K562 (cell line): ENCODE measurements at regions not wholly inside any gene's neighbourhood (a gene's known extent, or its start where the extent isn't known, plus 50 kb on each side); places are given as distances from the start of the nearest gene placed in this dataset.

Experiments used
- ATAC-seq: fragments of 200-7000 bp; cut with Tn5 transposase; 3 replicates; pipeline ENCODE4 v1.9.1; 2020; ENCODE audit warnings: moderate library complexity
- BruUV-seq: library from RNA; stranded (reverse); fragments of 400-500 nt; replicated peaks from 2 replicates; lab custom pipeline; 2021; lab: Mats Ljungman, UMichigan
- CTCF ChIA-PET: fragments of 300-600 bp; formaldehyde crosslinking; extraction: SDS; loops from one replicate; lab custom pipeline; 2021; ENCODE audit warnings: low intra/inter-chr PET ratio; lab: Yijun Ruan, JAX
- POLR2A ChIA-PET: fragments of 300-600, 350-650 bp; sonication (Branson Sonifier 250); formaldehyde crosslinking; extraction: SDS; loops from one replicate; lab custom pipeline; 2021; ENCODE audit warnings: antibody characterized with exemption, inconsistent platforms; lab: Yijun Ruan, JAX
- DNase-seq, 4 experiments: peaks; one replicate each; pipeline versions ENCODE4 v3.0.0 to v3.0.0-alpha.2; 2011 to 2018; ENCODE audit warnings: low spot score in 3 of 4, mixed read lengths in 3 of 4; ENCODE audit errors: extremely low read depth in 1 of 4
- FAIRE-seq: peaks from 2 replicates; lab custom pipeline; 2011; peaks lifted over from hg19 to GRCh38; lab: Jason Lieb, UNC
- H2AFZ ChIP-seq: 2 replicates; pipeline ENCODE4 v1.6.0; 2011; ENCODE audit warnings: low read depth, low read length, control low read depth, inconsistent platforms
- H3K27ac ChIP-seq: fragments of 200-600 bp; 3 replicates; pipeline ENCODE4 v1.8.0; 2011; ENCODE audit warnings: low read depth, mild to moderate bottlenecking, control low read depth, inconsistent platforms, low read length, moderate library complexity, mixed read lengths; ENCODE audit errors: extremely low read depth
- H3K27me3 ChIP-seq, 2 experiments: fragments of 300-600 bp in 1 of 2; 2 replicates in 1 of 2; 3 replicates in 1 of 2; pipeline versions ENCODE4 v1.6.0 to v1.8.0; 2011; ENCODE audit warnings: inconsistent platforms in 2 of 2, low read length in 2 of 2, mild to moderate bottlenecking in 1 of 2, mixed read lengths in 1 of 2, moderate library complexity in 1 of 2; ENCODE audit not compliant: control insufficient read depth in 2 of 2, insufficient read depth in 2 of 2
- H3K36me3 ChIP-seq: fragments of 300-600 bp; 3 replicates; pipeline ENCODE4 v1.8.0; 2011; ENCODE audit warnings: mild to moderate bottlenecking, low read length, inconsistent platforms; ENCODE audit not compliant: control insufficient read depth, insufficient read depth
- H3K4me1 ChIP-seq, 2 experiments: fragments of 200-600 bp in 1 of 2; replicated peaks in 1 of 2; 2 replicates in 1 of 2; 3 replicates in 1 of 2; pipeline versions ENCODE4 v1.5.1 to v1.8.0; 2011; ENCODE audit warnings: inconsistent platforms in 2 of 2, low read length in 2 of 2, mild to moderate bottlenecking in 1 of 2, mixed read lengths in 1 of 2, moderate library complexity in 1 of 2; ENCODE audit not compliant: control insufficient read depth in 2 of 2, insufficient read depth in 2 of 2
- H3K4me2 ChIP-seq: 2 replicates; pipeline ENCODE4 v1.6.1; 2011; ENCODE audit warnings: low read length, control low read depth, inconsistent platforms, mixed read lengths; ENCODE audit not compliant: insufficient read depth
- H3K4me3 ChIP-seq: fragments of 200-600 bp; sonication (generic), shearing (Covaris generic); 2 replicates; pipeline ENCODE4 v1.5.1; 2016; ENCODE audit warnings: control low read depth, inconsistent platforms
- H3K79me2 ChIP-seq: fragments of 200-600 bp; 3 replicates; pipeline ENCODE4 v1.8.0; 2011; ENCODE audit warnings: low read length, inconsistent platforms; ENCODE audit not compliant: control insufficient read depth, insufficient read depth
- H3K9ac ChIP-seq, 2 experiments: 2 replicates each; pipeline versions ENCODE4 v1.6.0 to v1.6.1; 2011; ENCODE audit warnings: low read depth in 2 of 2, low read length in 2 of 2, control low read depth in 1 of 2, inconsistent platforms in 1 of 2, mild to moderate bottlenecking in 1 of 2, mixed read lengths in 1 of 2; ENCODE audit not compliant: insufficient read depth in 1 of 2
- H3K9me1 ChIP-seq: one replicate; pipeline ENCODE4 v1.6.0; 2011; ENCODE audit warnings: inconsistent platforms, mild to moderate bottlenecking, low read length, moderate library complexity; ENCODE audit not compliant: control insufficient read depth, insufficient read depth
- H3K9me3 ChIP-seq: replicated peaks from 2 replicates; pipeline ENCODE4 v1.5.1; 2011; ENCODE audit warnings: low read depth, low read length, inconsistent platforms; ENCODE audit not compliant: control insufficient read depth, insufficient read depth
- H4K20me1 ChIP-seq: replicated peaks from 2 replicates; pipeline ENCODE4 v1.6.1; 2011; ENCODE audit warnings: low read length, inconsistent platforms, mixed read lengths; ENCODE audit not compliant: control insufficient read depth, insufficient read depth
- ARID3A ChIP-seq: IDR thresholded peaks from 2 replicates; pipeline ENCODE4 v1.6.1; 2012; ENCODE audit warnings: low read depth, low read length, improper control_type of control experiment, borderline replicate concordance
- ATF1 ChIP-seq, 2 experiments: fragments of 450-650 bp in 1 of 2; IDR thresholded peaks; 2 replicates each; pipeline ENCODE4 v1.6.1; 2016; ENCODE audit warnings: missing compliant biosample characterization in 1 of 2, missing genetic modification characterization in 1 of 2
- BRD4 ChIP-seq: fragments of 200-600 bp; sonication (generic); IDR thresholded peaks from 2 replicates; pipeline ENCODE4 v1.6.1; 2017; ENCODE audit warnings: inconsistent platforms
- CBFA2T3 ChIP-seq: fragments of 450-650 bp; IDR thresholded peaks from 2 replicates; pipeline ENCODE4 v1.6.1; 2017
- CBX8 ChIP-seq: fragments of 200-600 bp; sonication (generic); IDR thresholded peaks from 2 replicates; pipeline ENCODE4 v1.6.1; 2012; ENCODE audit warnings: borderline replicate concordance, mixed run types, low read depth, mild to moderate bottlenecking, moderate library complexity, mixed read lengths, low read length, control low read depth, inconsistent platforms; ENCODE audit not compliant: poor library complexity, severe bottlenecking; ENCODE audit errors: extremely low read depth
- MYBL2 ChIP-seq, 2 experiments: fragments of 450-650 bp in 1 of 2; sonication (generic) in 1 of 2; formaldehyde crosslinking in 1 of 2; IDR thresholded peaks; 2 replicates each; pipeline versions ENCODE4 v1.6.1 to v1.8.1; 2017 to 2022; ENCODE audit warnings: borderline replicate concordance in 1 of 2, inconsistent platforms in 1 of 2, low read depth in 1 of 2, mild to moderate bottlenecking in 1 of 2, missing genetic modification reagents in 1 of 2, moderate library complexity in 1 of 2
- NFIC ChIP-seq: fragments of 450-650 bp; IDR thresholded peaks from 2 replicates; pipeline ENCODE4 v1.6.1; 2017; ENCODE audit warnings: mild to moderate bottlenecking, inconsistent platforms
- PBX2 ChIP-seq, 2 experiments: IDR thresholded peaks in 1 of 2; conservative IDR thresholded peaks in 1 of 2; 2 replicates each; pipeline ENCODE4 v1.6.1; 2016; ENCODE audit warnings: low read depth in 2 of 2, mild to moderate bottlenecking in 1 of 2, missing compliant biosample characterization in 1 of 2, missing genetic modification characterization in 1 of 2, moderate library complexity in 1 of 2
- POLR2H ChIP-seq: IDR thresholded peaks from 2 replicates; pipeline ENCODE4 v1.6.1; 2016; ENCODE audit warnings: missing genetic modification characterization, low read depth, mild to moderate bottlenecking, control low read depth, missing compliant biosample characterization, moderate library complexity
- RNF2 ChIP-seq: sonication (generic); IDR thresholded peaks from 2 replicates; pipeline ENCODE4 v1.6.1; 2016
- SLC30A9 ChIP-seq: fragments of 250-450 bp; sonication (Bioruptor Pico); IDR thresholded peaks from 2 replicates; pipeline ENCODE4 v1.8.0; 2022; ENCODE audit warnings: mild to moderate bottlenecking, moderate library complexity
- SMAD2 ChIP-seq: fragments of 150-350 bp; IDR thresholded peaks from 2 replicates; pipeline ENCODE4 v1.6.1; 2014; ENCODE audit warnings: low read depth, mild to moderate bottlenecking, low read length
- SMC3 ChIP-seq: conservative IDR thresholded peaks from 2 replicates; pipeline ENCODE4 v1.6.1; 2011; ENCODE audit warnings: low read depth, low read length, improper control_type of control experiment; ENCODE audit not compliant: insufficient read depth
- TAL1 ChIP-seq: fragments of 450-650 bp; IDR thresholded peaks from 2 replicates; pipeline ENCODE4 v1.6.1; 2016; ENCODE audit warnings: mild to moderate bottlenecking
- TRIM28 ChIP-seq: fragments of 450-650 bp; IDR thresholded peaks from 2 replicates; pipeline ENCODE4 v1.6.1; 2017
- ZNF76 ChIP-seq: fragments of 250-450 bp; sonication (Bioruptor Pico); IDR thresholded peaks from 2 replicates; pipeline ENCODE4 v1.4.0; 2020; ENCODE audit warnings: mild to moderate bottlenecking, moderate library complexity, borderline replicate concordance
- ZNF77 ChIP-seq: fragments of 250-450 bp; sonication (Bioruptor Pico); IDR thresholded peaks from 2 replicates; pipeline ENCODE4 v1.5.0; 2020
- ZNF79 ChIP-seq: fragments of 250-450 bp; sonication (Bioruptor Pico); IDR thresholded peaks from 2 replicates; pipeline ENCODE4 v1.4.0; 2020; ENCODE audit warnings: low read depth, mild to moderate bottlenecking, moderate library complexity
- ZSCAN32 ChIP-seq: fragments of 450-650 bp; formaldehyde crosslinking; IDR thresholded peaks from 2 replicates; pipeline ENCODE4 v1.4.0; 2020; ENCODE audit warnings: mild to moderate bottlenecking, moderate library complexity
- WGBS: fragments of 100-300 bp; shearing (Covaris generic); methylation state at CpG from one replicate; pipeline ENCODE4 v1.1.6; 2016; ENCODE audit warnings: low coverage, mixed read lengths; ENCODE audit not compliant: insufficient coverage; ENCODE audit errors: missing lambda C conversion rate; 5-methylcytosine and 5-hydroxymethylcytosine counted together
- in situ Hi-C: fragments of 300-500 bp; cut with MboI; formaldehyde crosslinking; loops from 4 replicates; pipeline ENCODE4 v1.15.0; 2018; ENCODE audit warnings: inconsistent platforms, mixed read lengths
- intact Hi-C: fragments of 100-400 bp; cut with micrococcal nuclease; formaldehyde crosslinking; loops from 2 replicates; pipeline ENCODE4 v1.14.2; 2022

GRCh38 chr9:107173422-107174180, 109.5 kb upstream of the RAD23B start:
- DNase-seq (no peak), FAIRE-seq (no peak), ATAC-seq (no peak)
- TF ChIP-seq POLR2H (tag) (no peak), ZNF79 (CRISPR knock-in tag) (no peak), ARID3A (no peak), PBX2 (CRISPR knock-in tag; IDR thresholded peaks at IDR 0.05; ENCODE audit: low read depth) (no peak), PBX2 (tag; conservative IDR thresholded peaks at IDR 0.05; ENCODE audit: low read depth) (no peak), CBX8 (no peak), SMAD2 (no peak), MYBL2 (IDR thresholded peaks at IDR 0.05; ENCODE audit: low read depth) (no peak), MYBL2 (CRISPR knock-in tag; IDR thresholded peaks at IDR 0.05; ENCODE audit: borderline replicate concordance) (no peak), ZSCAN32 (CRISPR knock-in tag) (no peak), SLC30A9 (CRISPR knock-in tag) (no peak), TAL1 (no peak), ZNF77 (CRISPR knock-in tag) (no peak), CBFA2T3 (no peak), ZNF76 (CRISPR knock-in tag) (no peak), BRD4 (no peak), ATF1 (CRISPR knock-in tag; IDR thresholded peaks at IDR 0.05) (no peak), ATF1 (tag; IDR thresholded peaks at IDR 0.05) (no peak), RNF2 (no peak), NFIC (no peak), SMC3 (no peak), TRIM28 (no peak)

More at GRCh38 chr9:107173422-107174180, 109.5 kb upstream of the RAD23B start:
- BruUV-seq: no TSS peak
- Histone ChIP-seq H3K4me2 (no peak overlapping the region), H3K9me1 (no peaks in the 10 kb centered on the region), H3K9me3 (no peaks in the 10 kb centered on the region), H3K9ac (no peak overlapping the region), H3K27me3 (peaks cover 0 to 11% of the 10 kb centered on the region in 2 experiments; a peak in 3 of 5 replicates), H3K79me2 (no peaks in the 10 kb centered on the region), H4K20me1 (no peaks in the 10 kb centered on the region), H3K4me3 (no peak overlapping the region), H3K27ac (no peak overlapping the region), H3K4me1 (no peaks in the 10 kb centered on the region), H3K36me3 (no peaks in the 10 kb centered on the region), H2AFZ (no peak overlapping the region)
- intact Hi-C loops (no loop called here), in situ Hi-C loops (loop anchor here (25.0 kb wide), 1 partner anchor 1286 kb away; no protein-coding TSS in a partner anchor)
- POLR2A ChIA-PET: interaction anchor here (0.6 kb wide), 1 partner anchor 1037 kb away, joined by 4 read pairs; no protein-coding TSS in a partner anchor
- WGBS: 1% methylated on average over 7 of the region's 7 CpGs
- CTCF ChIA-PET: no interaction called here
